Activated CD4-positive, alpha-beta T cell treated with anti-CD3 and anti-CD28 coated beads for 1 hour (primary cell): ENCODE measurements at regions not wholly inside any gene's neighbourhood (a gene's known extent, or its start where the extent isn't known, plus 50 kb on each side); places are given as distances from the start of the nearest gene placed in this dataset.
"Not testable (repeated sequence)": the region's sequence is repeated elsewhere in the genome, so short reads cannot be mapped to it uniquely, and the experiment has no call there.

ENCODE experiments used
- DNase-seq: peaks from one replicate; pipeline ENCODE4 v3.0.0-alpha.2; 2020

- no peak for DNase-seq
Measured at GRCh38 chr10:70991140-70992124, 103.1 kb upstream of the PCBD1 start.

GRCh38 chr10:70992436-70992835 is 104.1 kb upstream of the PCBD1 start:
- no peak for DNase-seq

- no peak for DNase-seq
Measured at GRCh38 chr10:70993051-70993450, 104.7 kb upstream of the PCBD1 start.

GRCh38 chr10:70996549-70996948 is 108.2 kb upstream of the PCBD1 start:
- DNase-seq: no peak

GRCh38 chr10:70997236-70997635 is 108.9 kb upstream of the PCBD1 start:
- DNase-seq: no peak

GRCh38 chr10:70998086-70998485 is 109.7 kb upstream of the PCBD1 start:
- DNase-seq: no peak

- DNase-seq: no peak
Measured at GRCh38 chr10:71001470-71001869, 113.1 kb upstream of the PCBD1 start.

- no peak for DNase-seq
Measured at GRCh38 chr10:71004176-71005075, 116.1 kb upstream of the PCBD1 start.

- no peak for DNase-seq
Measured at GRCh38 chr10:71005337-71006305, 117.3 kb upstream of the PCBD1 start.

GRCh38 chr10:71006506-71006905 is 118.1 kb upstream of the PCBD1 start:
- DNase-seq: no peak

GRCh38 chr10:71007516-71007915 is 119.2 kb upstream of the PCBD1 start:
- no peak for DNase-seq

GRCh38 chr10:71008150-71008549 is 119.8 kb upstream of the PCBD1 start:
- DNase-seq: no peak

- DNase-seq: no peak
Measured at GRCh38 chr10:71009126-71009525, 120.8 kb upstream of the PCBD1 start.

GRCh38 chr10:71010730-71011129 is 122.4 kb upstream of the PCBD1 start:
- no peak for DNase-seq

- DNase-seq: no peak
Measured at GRCh38 chr10:71011141-71011540, 122.8 kb upstream of the PCBD1 start.

- no peak for DNase-seq
Measured at GRCh38 chr10:71014021-71014805, 125.8 kb upstream of the PCBD1 start.

GRCh38 chr10:71015674-71016073 is 127.3 kb upstream of the PCBD1 start:
- DNase-seq: no peak

- not testable (repeated sequence) for DNase-seq
Measured at GRCh38 chr10:71020061-71020460, 131.7 kb upstream of the PCBD1 start.

- DNase-seq: no peak
Measured at GRCh38 chr10:71021402-71021801, 133.0 kb upstream of the PCBD1 start.

- DNase-seq: no peak
Measured at GRCh38 chr10:71023704-71024283, 135.4 kb upstream of the PCBD1 start.

GRCh38 chr10:71024490-71024889 is 136.1 kb upstream of the PCBD1 start:
- DNase-seq: no peak
